ENCODE measurements at regions not wholly inside any gene's neighbourhood (a gene's known extent, or its start where the extent isn't known, plus 50 kb on each side); places are given as distances from the start of the nearest gene placed in this dataset.

DNA sequence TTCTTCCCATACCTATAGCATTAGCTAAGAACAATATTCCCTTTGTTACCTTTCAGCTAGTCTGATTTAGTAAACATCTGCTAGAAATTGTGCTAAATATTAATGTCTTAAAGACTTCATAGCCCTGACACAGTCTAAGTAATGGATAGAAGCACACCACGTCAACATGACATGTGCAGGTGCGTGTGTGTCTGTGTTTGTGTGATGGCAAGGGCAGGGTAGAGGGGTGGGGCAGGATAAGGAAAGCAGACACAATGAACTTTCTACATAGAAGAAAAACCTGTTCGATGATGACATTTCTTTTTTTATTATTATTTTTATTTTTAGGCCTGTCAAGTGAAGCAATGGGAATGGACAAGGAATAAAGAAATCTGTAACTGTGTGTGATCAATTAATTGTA, 223.3 kb downstream of the NOL4 start:
- Histone ChIP-seq H3K36me3 (ENCODE audit: control insufficient read depth in 2 of 2, insufficient read depth in 1 of 2, low read length in 2 of 2) (no peaks in the 10 kb centered on the region), H3K27ac (ENCODE audit: extremely low read depth, low read depth, low read length) (no peak overlapping the region), H3K9me3 (ENCODE audit: control insufficient read depth, insufficient read depth, low read depth, low read length) (no peaks in the 10 kb centered on the region), H3K4me1 (ENCODE audit: control insufficient read depth, insufficient read depth, low read length) (no peaks in the 10 kb centered on the region), H3K4me3 (ENCODE audit: low read depth, low read length) (no peak overlapping the region)
- ChIA-PET CTCF (no interaction called here), POLR2A (no interaction called here)
- TF ChIP-seq ZNF202 (tag by site-specific recombination; IDR thresholded peaks at IDR 0.05; ENCODE audit: borderline replicate concordance), result no peak
- no peak for TF ChIP-seq ZNF677 (tag by site-specific recombination; IDR thresholded peaks at IDR 0.05)
- TF ChIP-seq, protein P1, sequence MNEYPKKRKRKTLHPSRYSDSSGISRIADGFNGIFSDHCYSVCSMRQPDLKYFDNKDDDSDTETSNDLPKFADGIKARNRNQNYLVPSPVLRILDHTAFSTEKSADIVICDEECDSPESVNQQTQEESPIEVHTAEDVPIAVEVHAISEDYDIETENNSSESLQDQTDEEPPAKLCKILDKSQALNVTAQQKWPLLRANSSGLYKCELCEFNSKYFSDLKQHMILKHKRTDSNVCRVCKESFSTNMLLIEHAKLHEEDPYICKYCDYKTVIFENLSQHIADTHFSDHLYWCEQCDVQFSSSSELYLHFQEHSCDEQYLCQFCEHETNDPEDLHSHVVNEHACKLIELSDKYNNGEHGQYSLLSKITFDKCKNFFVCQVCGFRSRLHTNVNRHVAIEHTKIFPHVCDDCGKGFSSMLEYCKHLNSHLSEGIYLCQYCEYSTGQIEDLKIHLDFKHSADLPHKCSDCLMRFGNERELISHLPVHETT (tag by site-specific recombination; IDR thresholded peaks at IDR 0.05), result no peak
- no peak for TF ChIP-seq ZNF394 (tag by site-specific recombination; IDR thresholded peaks at IDR 0.05; ENCODE audit: borderline replicate concordance)

DNA sequence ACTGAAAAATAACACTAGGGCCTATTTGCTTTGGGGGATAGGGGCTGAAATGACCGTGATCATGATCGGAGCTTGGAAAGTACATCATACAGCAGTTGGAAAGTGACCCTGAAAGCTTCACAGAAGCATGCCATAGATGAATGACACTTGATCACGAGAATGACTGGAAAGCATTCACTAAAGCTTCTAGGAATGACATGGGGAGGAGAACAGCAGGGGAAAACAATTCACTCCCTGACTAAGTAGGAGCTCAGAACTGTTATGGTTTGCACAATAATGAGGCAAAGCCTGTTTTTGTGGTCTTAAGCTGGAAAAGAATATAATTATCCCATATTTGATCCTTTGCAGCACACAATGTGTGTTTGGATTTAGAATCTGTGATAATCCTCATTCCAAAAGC, 237.5 kb downstream of the NOL4 start:
- Histone ChIP-seq H3K9me3 (ENCODE audit: control insufficient read depth, insufficient read depth, low read depth, low read length) (no peaks in the 10 kb centered on the region), H3K27ac (ENCODE audit: extremely low read depth, low read depth, low read length) (no peak overlapping the region), H3K4me3 (ENCODE audit: low read depth, low read length) (no peak overlapping the region), H3K4me1 (ENCODE audit: control insufficient read depth, insufficient read depth, low read length) (no peaks in the 10 kb centered on the region), H3K36me3 (ENCODE audit: control insufficient read depth in 2 of 2, insufficient read depth in 1 of 2, low read length in 2 of 2) (no peaks in the 10 kb centered on the region)
- CTCF ChIA-PET, result interaction anchor here (0.5 kb wide), 1 partner anchor 432 kb away, joined by 5 read pairs; no protein-coding TSS in a partner anchor
- POLR2A ChIA-PET, result no interaction called here
- TF ChIP-seq, protein P2, sequence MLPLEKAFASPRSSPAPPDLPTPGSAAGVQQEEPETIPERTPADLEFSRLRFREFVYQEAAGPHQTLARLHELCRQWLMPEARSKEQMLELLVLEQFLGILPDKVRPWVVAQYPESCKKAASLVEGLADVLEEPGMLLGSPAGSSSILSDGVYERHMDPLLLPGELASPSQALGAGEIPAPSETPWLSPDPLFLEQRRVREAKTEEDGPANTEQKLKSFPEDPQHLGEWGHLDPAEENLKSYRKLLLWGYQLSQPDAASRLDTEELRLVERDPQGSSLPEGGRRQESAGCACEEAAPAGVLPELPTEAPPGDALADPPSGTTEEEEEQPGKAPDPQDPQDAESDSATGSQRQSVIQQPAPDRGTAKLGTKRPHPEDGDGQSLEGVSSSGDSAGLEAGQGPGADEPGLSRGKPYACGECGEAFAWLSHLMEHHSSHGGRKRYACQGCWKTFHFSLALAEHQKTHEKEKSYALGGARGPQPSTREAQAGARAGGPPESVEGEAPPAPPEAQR (tag by site-specific recombination; IDR thresholded peaks at IDR 0.05), result no peak
- TF ChIP-seq RBAK (tag by site-specific recombination; IDR thresholded peaks at IDR 0.05) (no peak), ZFP41 (tag by site-specific recombination; IDR thresholded peaks at IDR 0.05; ENCODE audit: borderline replicate concordance) (no peak), ZSCAN30 (tag by site-specific recombination; IDR thresholded peaks at IDR 0.05) (no peak), SCRT1 (tag by site-specific recombination; IDR thresholded peaks at IDR 0.05; ENCODE audit: borderline replicate concordance) (no peak), ZBTB21 (tag by site-specific recombination; IDR thresholded peaks at IDR 0.05) (no peak), BCL11B (tag by site-specific recombination; IDR thresholded peaks at IDR 0.05; ENCODE audit: low read depth) (no peak), ZNF768 (tag by site-specific recombination; IDR thresholded peaks at IDR 0.05) (no peak), ZNF610 (tag by site-specific recombination; IDR thresholded peaks at IDR 0.05; ENCODE audit: borderline replicate concordance) (no peak), ZNF544 (tag by site-specific recombination; IDR thresholded peaks at IDR 0.05) (no peak), SP2 (tag by site-specific recombination; IDR thresholded peaks at IDR 0.05) (no peak), ZNF146 (tag by site-specific recombination; IDR thresholded peaks at IDR 0.05) (no peak), ZNF776 (tag by site-specific recombination; IDR thresholded peaks at IDR 0.05; ENCODE audit: borderline replicate concordance) (no peak), ZNF510 (tag by site-specific recombination; IDR thresholded peaks at IDR 0.05; ENCODE audit: insufficient replicate concordance) (no peak), SP3 (tag by site-specific recombination; IDR thresholded peaks at IDR 0.05) (no peak)
- TF ChIP-seq, protein P3, sequence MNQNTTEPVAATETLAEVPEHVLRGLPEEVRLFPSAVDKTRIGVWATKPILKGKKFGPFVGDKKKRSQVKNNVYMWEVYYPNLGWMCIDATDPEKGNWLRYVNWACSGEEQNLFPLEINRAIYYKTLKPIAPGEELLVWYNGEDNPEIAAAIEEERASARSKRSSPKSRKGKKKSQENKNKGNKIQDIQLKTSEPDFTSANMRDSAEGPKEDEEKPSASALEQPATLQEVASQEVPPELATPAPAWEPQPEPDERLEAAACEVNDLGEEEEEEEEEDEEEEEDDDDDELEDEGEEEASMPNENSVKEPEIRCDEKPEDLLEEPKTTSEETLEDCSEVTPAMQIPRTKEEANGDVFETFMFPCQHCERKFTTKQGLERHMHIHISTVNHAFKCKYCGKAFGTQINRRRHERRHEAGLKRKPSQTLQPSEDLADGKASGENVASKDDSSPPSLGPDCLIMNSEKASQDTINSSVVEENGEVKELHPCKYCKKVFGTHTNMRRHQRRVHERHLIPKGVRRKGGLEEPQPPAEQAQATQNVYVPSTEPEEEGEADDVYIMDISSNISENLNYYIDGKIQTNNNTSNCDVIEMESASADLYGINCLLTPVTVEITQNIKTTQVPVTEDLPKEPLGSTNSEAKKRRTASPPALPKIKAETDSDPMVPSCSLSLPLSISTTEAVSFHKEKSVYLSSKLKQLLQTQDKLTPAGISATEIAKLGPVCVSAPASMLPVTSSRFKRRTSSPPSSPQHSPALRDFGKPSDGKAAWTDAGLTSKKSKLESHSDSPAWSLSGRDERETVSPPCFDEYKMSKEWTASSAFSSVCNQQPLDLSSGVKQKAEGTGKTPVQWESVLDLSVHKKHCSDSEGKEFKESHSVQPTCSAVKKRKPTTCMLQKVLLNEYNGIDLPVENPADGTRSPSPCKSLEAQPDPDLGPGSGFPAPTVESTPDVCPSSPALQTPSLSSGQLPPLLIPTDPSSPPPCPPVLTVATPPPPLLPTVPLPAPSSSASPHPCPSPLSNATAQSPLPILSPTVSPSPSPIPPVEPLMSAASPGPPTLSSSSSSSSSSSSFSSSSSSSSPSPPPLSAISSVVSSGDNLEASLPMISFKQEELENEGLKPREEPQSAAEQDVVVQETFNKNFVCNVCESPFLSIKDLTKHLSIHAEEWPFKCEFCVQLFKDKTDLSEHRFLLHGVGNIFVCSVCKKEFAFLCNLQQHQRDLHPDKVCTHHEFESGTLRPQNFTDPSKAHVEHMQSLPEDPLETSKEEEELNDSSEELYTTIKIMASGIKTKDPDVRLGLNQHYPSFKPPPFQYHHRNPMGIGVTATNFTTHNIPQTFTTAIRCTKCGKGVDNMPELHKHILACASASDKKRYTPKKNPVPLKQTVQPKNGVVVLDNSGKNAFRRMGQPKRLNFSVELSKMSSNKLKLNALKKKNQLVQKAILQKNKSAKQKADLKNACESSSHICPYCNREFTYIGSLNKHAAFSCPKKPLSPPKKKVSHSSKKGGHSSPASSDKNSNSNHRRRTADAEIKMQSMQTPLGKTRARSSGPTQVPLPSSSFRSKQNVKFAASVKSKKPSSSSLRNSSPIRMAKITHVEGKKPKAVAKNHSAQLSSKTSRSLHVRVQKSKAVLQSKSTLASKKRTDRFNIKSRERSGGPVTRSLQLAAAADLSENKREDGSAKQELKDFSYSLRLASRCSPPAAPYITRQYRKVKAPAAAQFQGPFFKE (tag by site-specific recombination; IDR thresholded peaks at IDR 0.05; ENCODE audit: borderline replicate concordance), result no peak
- TF ChIP-seq, protein P4, sequence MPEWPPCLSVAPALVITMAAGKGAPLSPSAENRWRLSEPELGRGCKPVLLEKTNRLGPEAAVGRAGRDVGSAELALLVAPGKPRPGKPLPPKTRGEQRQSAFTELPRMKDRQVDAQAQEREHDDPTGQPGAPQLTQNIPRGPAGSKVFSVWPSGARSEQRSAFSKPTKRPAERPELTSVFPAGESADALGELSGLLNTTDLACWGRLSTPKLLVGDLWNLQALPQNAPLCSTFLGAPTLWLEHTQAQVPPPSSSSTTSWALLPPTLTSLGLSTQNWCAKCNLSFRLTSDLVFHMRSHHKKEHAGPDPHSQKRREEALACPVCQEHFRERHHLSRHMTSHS (tag by site-specific recombination; IDR thresholded peaks at IDR 0.05), result no peak

Measured in HEK293 (cell line).